ENCODE measurements at regions not wholly inside any gene's neighbourhood (a gene's known extent, or its start where the extent isn't known, plus 50 kb on each side); places are given as distances from the start of the nearest gene placed in this dataset.

DNA sequence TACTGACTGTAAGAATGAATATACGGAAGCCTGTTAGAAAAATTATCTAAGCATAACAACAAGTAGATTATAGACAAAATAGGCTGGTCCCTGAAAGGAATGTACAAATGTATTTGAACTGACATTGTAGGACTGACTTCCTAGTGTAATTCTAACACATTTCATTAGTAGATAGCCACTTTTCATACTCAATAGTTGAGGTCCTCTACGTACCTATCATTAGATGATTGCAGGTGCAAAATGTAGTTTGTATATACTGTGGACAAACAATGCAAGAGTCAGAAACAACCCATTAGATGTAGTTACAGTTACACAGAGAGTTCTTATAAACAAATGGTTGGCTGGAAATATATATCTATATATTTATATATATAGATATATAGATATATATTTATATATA, 402.3 kb upstream of the SLITRK6 start:
- DNase-seq (ENCODE audit: extremely low read depth, low read depth, low spot score): no peak

- no peak for DNase-seq (ENCODE audit: extremely low read depth, low read depth, low spot score)
Measured at GRCh38 chr13:86193281-86193680, 394.1 kb upstream of the SLITRK6 start.

- DNase-seq (ENCODE audit: extremely low read depth, low read depth, low spot score): no peak
Measured at GRCh38 chr13:86188170-86188569, 389.0 kb upstream of the SLITRK6 start.

DNA sequence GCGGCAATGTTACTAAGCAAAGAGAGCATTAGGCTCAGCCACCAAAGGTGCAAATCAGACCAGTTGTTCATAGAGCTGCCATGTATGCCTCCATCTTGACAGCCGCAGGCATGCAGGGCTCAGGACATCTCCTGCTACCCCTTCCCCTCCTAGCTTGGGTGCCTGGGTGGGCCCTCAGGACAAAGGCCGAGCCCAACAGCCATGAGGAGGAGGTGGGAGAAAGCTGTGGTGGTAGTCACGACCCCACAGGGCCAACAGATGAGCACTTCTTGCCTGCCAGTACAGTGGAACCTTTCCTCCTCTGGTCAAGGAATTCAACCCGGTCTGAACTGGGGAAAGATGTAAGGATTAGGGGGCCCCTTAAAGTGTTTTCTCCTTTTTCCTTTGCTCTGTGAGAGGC, 386.4 kb upstream of the SLITRK6 start:
- no peak for DNase-seq (ENCODE audit: extremely low read depth, low read depth, low spot score)

DNA sequence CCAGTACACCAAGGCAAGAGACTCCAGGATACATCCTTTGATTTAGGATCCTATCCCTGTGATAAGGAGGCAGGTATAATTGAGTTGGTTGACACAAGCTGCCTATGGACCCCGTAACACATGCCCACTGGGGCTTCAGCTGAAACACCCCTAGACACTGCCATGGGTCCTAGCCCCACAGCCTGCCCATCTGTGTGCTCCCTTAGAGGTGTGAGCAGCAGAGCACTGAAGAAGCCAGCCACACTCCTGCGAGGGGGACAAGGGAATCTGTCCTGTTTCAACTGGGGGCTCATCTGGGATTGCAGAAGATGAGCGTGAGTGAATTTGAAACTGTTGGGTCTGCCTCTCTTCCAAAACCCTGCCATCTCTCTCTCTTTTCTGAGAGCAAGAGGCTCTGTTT, 385.9 kb upstream of the SLITRK6 start:
- DNase-seq (ENCODE audit: extremely low read depth, low read depth, low spot score): no peak

DNA sequence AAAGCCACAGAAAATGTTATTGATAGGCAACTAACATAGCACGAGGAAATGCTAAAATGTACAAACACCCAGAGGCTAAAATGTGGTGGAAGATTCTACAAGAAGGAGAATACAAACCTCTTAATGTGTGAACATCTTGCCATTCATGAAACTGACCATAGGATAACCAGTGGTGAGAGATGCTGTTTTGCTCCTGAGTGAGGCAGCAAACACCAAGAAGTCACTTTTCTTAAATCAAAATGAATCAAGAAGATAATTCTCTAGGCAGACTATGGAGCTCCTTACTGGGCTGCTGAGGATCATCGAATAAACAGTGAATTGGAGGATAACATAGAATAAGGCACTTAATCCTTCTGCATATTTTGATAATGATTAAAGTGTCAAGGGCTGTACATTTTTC, 375.4 kb upstream of the SLITRK6 start:
- no peak for DNase-seq (ENCODE audit: extremely low read depth, low read depth, low spot score)

GRCh38 chr13:86172961-86173360, 373.7 kb upstream of the SLITRK6 start:
- no peak for DNase-seq (ENCODE audit: extremely low read depth, low read depth, low spot score)

DNA sequence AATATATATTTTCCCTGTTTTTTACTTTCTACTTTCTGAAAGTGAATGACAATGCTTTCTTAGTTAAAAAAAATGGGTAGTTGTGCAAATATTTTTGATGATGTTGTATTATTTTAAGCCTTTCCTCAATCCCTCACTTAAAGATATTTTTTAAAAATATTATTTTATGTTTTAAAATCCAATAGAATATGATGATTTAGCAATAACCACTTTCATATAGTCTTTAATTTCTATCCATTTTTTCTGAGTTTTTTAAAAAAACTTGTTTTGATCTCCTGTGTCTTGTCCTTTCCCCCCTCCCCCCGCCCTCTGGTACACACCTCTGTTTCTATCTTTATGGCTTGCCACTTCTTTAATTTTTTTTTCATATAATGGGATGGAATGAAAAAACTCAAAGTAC, 362.0 kb upstream of the SLITRK6 start:
- no peak for DNase-seq (ENCODE audit: extremely low read depth, low read depth, low spot score)

DNA sequence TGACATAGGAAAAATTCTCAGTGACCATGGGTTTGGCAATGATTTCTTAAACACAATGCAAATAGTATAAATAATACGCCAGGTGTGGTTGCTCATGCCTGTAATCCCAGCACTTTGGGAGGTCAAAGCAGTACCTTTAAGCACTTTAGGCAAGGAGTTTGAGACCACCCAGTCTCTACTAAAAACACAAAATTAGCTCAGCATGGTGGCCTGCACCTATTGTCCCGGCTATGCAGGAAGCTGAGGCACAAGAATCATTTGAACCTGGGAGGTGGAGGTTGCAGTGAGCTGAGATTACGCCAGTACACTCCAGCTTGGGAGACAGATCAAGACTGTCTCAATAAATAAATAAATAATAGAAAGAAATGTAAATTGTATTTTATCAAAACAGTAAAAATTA, 356.5 kb upstream of the SLITRK6 start:
- DNase-seq (ENCODE audit: extremely low read depth, low read depth, low spot score): no peak

- no peak for DNase-seq (ENCODE audit: extremely low read depth, low read depth, low spot score)
Measured at GRCh38 chr13:86142080-86142479, 342.9 kb upstream of the SLITRK6 start.

- no peak for DNase-seq (ENCODE audit: extremely low read depth, low read depth, low spot score)
Measured at GRCh38 chr13:86135856-86136255, 336.6 kb upstream of the SLITRK6 start.

DNA sequence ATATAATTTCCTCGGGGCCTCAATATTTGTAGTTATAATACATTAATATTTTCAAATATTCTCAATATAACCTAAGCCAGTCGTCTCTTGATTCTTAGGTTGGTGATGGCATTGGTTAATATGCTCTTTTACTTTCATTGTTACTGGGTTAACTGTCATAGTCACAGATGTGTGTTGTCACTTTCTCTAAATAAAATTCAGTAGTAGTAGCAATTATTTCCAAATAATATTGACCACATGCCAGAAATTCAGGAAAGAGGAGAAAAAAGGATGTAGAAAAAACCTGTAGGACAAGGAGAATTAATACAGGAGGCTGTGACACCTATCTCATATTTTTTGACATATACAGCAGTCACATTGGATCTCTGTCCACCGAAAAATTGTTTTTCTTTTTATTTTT, 322.7 kb upstream of the SLITRK6 start:
- no peak for DNase-seq (ENCODE audit: extremely low read depth, low read depth, low spot score)

DNA sequence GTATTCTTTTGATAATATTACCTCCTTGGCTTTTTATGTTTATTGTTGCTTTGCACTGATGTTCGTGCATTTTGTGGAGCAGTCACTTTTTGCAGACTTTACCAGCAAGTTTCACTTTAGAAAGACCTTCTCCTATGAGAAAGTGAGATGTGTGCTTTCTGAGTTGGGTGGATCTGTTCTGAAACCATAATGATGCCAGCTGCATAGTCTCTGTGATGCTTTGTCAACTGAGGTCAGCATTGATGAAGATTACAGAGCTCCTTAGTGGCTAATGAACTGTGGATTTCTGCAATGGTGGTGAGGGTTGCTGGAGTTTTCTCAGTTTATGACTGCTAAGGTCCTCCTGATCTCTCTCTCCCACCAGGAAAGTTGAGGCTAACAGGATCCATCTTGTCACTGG, 309.9 kb upstream of the SLITRK6 start:
- no peak for DNase-seq (ENCODE audit: extremely low read depth, low read depth, low spot score)

GRCh38 chr13:86108334-86108733, 309.1 kb upstream of the SLITRK6 start:
- no peak for DNase-seq (ENCODE audit: extremely low read depth, low read depth, low spot score)

DNA sequence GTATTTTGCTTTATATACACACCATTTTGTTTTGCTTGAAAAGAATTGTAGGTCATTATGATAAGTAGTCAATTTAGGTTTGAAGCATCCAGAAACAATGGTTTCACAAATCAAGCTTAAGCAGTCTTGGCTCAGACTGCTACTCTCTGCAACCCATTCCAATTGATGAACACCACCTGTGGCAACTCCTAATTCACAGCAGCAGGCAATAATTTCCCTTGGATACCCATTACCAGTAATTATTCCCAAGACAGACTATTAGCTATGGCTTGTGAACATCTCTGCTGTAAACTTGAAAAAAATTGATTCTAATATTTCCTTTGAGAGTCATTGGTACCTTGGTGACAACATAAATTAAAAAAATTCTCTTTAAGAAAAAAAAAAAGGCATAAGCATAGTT, 299.3 kb upstream of the SLITRK6 start:
- no peak for DNase-seq (ENCODE audit: extremely low read depth, low read depth, low spot score)

GRCh38 chr13:86095351-86095750, 296.1 kb upstream of the SLITRK6 start:
- no peak for DNase-seq (ENCODE audit: extremely low read depth, low read depth, low spot score)

DNA sequence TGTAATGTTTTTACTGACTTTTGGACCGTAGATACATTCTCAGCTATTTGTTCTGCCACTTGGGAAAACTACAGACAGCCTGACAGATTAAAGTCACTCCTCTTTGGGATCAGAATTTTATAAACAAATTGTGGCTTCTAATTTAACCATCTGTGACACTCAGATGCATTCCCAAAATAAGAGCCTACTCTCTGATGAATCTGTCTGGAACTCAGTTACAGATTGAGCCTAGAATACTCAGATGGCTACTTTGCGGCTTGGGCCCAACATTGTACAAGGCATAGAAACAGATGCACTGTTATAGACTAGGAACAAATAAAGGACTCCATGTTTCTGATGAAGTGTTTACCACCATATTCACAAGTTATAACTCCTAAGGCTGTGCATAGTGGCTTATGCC, 291.0 kb upstream of the SLITRK6 start:
- DNase-seq (ENCODE audit: extremely low read depth, low read depth, low spot score): no peak

DNA sequence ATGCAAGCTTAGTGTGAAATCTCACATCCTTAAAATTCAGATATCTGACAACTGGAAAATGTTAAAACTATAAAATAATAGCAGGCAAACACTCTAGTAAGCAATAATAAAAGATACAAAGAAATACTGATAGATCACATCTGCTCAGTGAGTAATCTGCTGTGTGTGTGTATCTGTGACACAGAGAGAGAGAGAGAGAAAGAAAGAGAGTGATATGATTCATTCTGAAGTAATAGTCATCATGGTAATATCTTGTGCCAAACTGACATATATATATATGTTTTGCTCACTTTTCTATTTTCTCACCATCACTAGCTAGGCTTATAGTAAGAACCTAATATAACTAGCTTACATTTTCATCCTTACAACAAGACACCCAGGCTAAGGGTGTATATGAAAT, 288.0 kb upstream of the SLITRK6 start:
- no peak for DNase-seq (ENCODE audit: extremely low read depth, low read depth, low spot score)

GRCh38 chr13:86085890-86086289, 286.7 kb upstream of the SLITRK6 start:
- DNase-seq (ENCODE audit: extremely low read depth, low read depth, low spot score): no peak

DNA sequence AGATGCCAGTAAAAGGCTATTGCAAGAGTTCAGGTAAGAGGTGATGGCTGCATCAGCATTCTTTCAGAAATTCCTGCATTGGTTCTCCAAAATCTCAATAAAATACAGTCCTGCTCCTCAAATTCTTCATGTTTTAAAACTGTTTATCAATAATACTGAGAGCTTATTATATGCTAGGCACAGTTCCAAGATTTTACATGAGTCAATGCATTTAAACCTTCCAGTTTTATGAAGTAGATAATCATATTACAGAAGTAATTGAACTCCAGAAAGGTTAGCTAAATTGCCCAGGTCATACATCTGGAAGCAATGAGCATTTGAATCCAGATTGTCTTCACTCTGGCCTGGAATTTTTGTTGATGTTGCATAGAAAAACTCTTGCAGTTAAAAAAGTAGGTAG, 282.9 kb upstream of the SLITRK6 start:
- no peak for DNase-seq (ENCODE audit: extremely low read depth, low read depth, low spot score)

- no peak for DNase-seq (ENCODE audit: extremely low read depth, low read depth, low spot score)
Measured at GRCh38 chr13:86080340-86080995, 281.2 kb upstream of the SLITRK6 start.

DNA sequence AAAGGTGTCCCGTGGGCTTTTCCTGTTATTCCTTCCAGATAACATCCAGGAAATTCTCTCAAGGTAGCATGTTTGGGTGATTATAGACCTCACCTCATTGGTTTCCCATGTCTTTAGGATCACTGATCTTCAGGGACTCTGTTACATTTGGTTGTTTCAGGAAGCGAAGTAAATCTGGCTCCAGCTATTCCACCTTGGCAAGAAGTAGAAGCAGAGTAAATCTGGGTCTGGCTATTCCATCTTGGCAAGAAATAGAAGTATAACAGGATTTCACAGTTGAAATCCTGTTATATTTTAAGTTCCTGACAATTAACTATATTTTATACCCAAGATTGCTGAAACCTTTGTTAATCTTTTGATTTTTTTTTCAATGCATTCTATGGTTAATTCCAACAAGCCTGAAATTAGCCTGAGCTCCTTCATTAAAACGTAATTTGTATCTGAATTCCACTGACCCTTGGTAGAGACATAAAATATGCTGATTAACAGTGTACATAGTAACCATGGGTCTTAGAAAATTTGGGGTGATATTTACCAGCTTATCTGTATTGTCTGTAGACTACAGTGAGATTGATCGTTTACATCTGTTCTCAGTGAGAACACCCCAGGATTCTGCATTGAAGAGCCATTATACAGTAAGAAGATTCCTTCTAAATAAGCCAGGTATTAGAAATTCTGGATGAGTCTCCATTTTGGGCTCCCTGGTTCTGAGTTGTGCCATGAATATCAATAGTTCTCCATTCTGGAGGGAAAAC, 267.6 kb upstream of the SLITRK6 start:
- no peak for DNase-seq (ENCODE audit: extremely low read depth, low read depth, low spot score)

DNA sequence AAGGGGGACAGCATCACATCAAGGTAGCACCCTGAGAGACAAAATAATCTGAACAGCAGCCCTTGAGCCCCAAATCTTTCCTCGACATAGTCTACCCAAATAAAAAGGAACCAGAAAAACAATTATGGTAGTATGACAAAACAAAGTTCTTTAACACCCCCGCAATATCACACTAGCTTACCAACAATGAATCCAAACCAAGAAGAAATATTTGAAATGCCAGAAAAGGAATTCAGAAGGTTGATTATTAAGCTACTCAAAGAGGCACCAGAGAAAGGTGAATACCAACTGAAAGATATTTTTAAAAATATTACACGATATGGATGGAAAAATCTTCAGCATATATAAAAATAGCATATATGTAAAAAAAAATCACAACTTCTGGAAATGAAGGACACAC, 252.9 kb upstream of the SLITRK6 start:
- no peak for DNase-seq (ENCODE audit: extremely low read depth, low read depth, low spot score)

All from glomerular endothelial cell (primary cell).